ENCODE measurements at regions not wholly inside any gene's neighbourhood (a gene's known extent, or its start where the extent isn't known, plus 50 kb on each side); places are given as distances from the start of the nearest gene placed in this dataset.
A peak's percentile ranks its signal among the peaks of the same experiment; 100 is the strongest.

- no peak overlapping the region for H3K4me3 ChIP-seq (ENCODE audit: insufficient read depth, low read depth, low read length)
- in situ Hi-C loops (cut with MboI; ENCODE audit: low sequenced_read_pairs) (no loop called here), dilution Hi-C loops (cut with HindIII; ENCODE audit: low sequenced_read_pairs, unreplicated experiment) (no loop called here), intact Hi-C loops (cut with micrococcal nuclease) (no loop called here)
- no peaks in the 10 kb centered on the region; the same call in 1 of the 2 replicates for H3K27me3 ChIP-seq (ENCODE audit: control insufficient read depth, insufficient read depth, low read length)
- H4K20me1 ChIP-seq (ENCODE audit: insufficient read depth, low read length) = no peaks in the 10 kb centered on the region
- H3K18ac ChIP-seq (ENCODE audit: low read depth, low read length) = no peak overlapping the region
- H3K14ac ChIP-seq (replicated peaks; ENCODE audit: low read depth, low read length) = no peak overlapping the region
- no peak for DNase-seq
- H3K4me1 ChIP-seq (ENCODE audit: control insufficient read depth, insufficient read depth, low read length) = peaks cover 6% of the 10 kb centered on the region
- no peak overlapping the region for H2BK20ac ChIP-seq (ENCODE audit: low read depth, low read length)
- ATAC-seq (ENCODE audit: low read depth) = no peak
- H3K56ac ChIP-seq (ENCODE audit: extremely low read depth, insufficient read depth, low read length) = no peak overlapping the region
- no peak overlapping the region for H2AK9ac ChIP-seq (replicated peaks; ENCODE audit: low read depth, low read length, poor library complexity)
- H2BK15ac ChIP-seq (ENCODE audit: low read depth, low read length) = no peak overlapping the region
- H3K9ac ChIP-seq (ENCODE audit: low read depth, low read length) = no peak overlapping the region
- no peak for TF ChIP-seq RCOR1 (IDR thresholded peaks at IDR 0.05; ENCODE audit: insufficient replicate concordance, low read length)
- no peak for TF ChIP-seq SMC3 (IDR thresholded peaks at IDR 0.05; ENCODE audit: low read depth, low read length)
- TF ChIP-seq RAD21 (IDR thresholded peaks at IDR 0.05; ENCODE audit: low read length) = no peak
- TF ChIP-seq POLR2A (IDR thresholded peaks at IDR 0.05; ENCODE audit: low read depth, low read length) = no peak
- no peak for TF ChIP-seq CEBPB (IDR thresholded peaks at IDR 0.05; ENCODE audit: low read depth, low read length)
- no peak for TF ChIP-seq MAFK (IDR thresholded peaks at IDR 0.05; ENCODE audit: low read depth, low read length)
- no peak for TF ChIP-seq BHLHE40 (IDR thresholded peaks at IDR 0.05; ENCODE audit: low read depth, low read length)
- TF ChIP-seq MXI1 (IDR thresholded peaks at IDR 0.05; ENCODE audit: borderline replicate concordance, low read depth, low read length) = no peak
- TF ChIP-seq FOS (IDR thresholded peaks at IDR 0.05; ENCODE audit: low read depth, low read length) = no peak
- no peak overlapping the region for H2BK120ac ChIP-seq (ENCODE audit: low read depth, low read length)
- H3K4ac ChIP-seq (ENCODE audit: low read depth, low read length) = no peak overlapping the region
- H3K79me1 ChIP-seq (ENCODE audit: low read depth in 1 of 2, low read length in 2 of 2) = no peaks in the 10 kb centered on the region
- BruUV-seq (replicated peaks) = no TSS peak
- no peak overlapping the region for H4K8ac ChIP-seq (ENCODE audit: low read depth in 2 of 2, low read length in 2 of 2)
- no peak overlapping the region for H3K27ac ChIP-seq (ENCODE audit: insufficient read depth, low read length)
- no peak overlapping the region for H2BK5ac ChIP-seq (ENCODE audit: low read depth, low read length, poor library complexity, severe bottlenecking)
- no peak overlapping the region for H4K5ac ChIP-seq (ENCODE audit: low read depth, low read length)
- peak overlapping the region; percentile 20; the same call in 1 of the 2 replicates for H2AK5ac ChIP-seq (ENCODE audit: low read depth, low read length)
- peaks cover 3% of the 10 kb centered on the region; the same call in 1 of the 2 replicates for H3K9me1 ChIP-seq (ENCODE audit: insufficient read depth, low read length)
- no peaks in the 10 kb centered on the region for H3K36me3 ChIP-seq (ENCODE audit: control insufficient read depth, insufficient read depth, low read length)
- ChIA-PET POLR2A (ENCODE audit: unreplicated experiment) (no interaction called here), CTCF (no interaction called here)
- no peaks in the 10 kb centered on the region; the same call in none of the 2 replicates for H3K9me3 ChIP-seq (ENCODE audit: control insufficient read depth, insufficient read depth, low read length)
- peak overlapping the region; percentile 47 for H2AFZ ChIP-seq (replicated peaks; ENCODE audit: low read length, poor library complexity)
- WGBS, 2 experiments (ENCODE audit: extremely low coverage in 2 of 2, insufficient read length in 1 of 2) = 51% methylated on average over 3 of the region's 13 CpGs; no CpG with 5 or more reads in 1 of the 2 experiments
- H3K23ac ChIP-seq (ENCODE audit: low read depth, low read length) = no peak overlapping the region
- H4K91ac ChIP-seq (ENCODE audit: insufficient read depth, low read depth, low read length) = no peak overlapping the region
- no peak overlapping the region for H3K4me2 ChIP-seq (ENCODE audit: low read depth, low read length)
These were observed 64.2 kb downstream of the RPL37A start for GRCh38 chr2:216562696-216563435.
